ENCODE measurements at regions not wholly inside any gene's neighbourhood (a gene's known extent, or its start where the extent isn't known, plus 50 kb on each side); places are given as distances from the start of the nearest gene placed in this dataset.

- no peak overlapping the region for H3K27ac Mint-ChIP-seq (ENCODE audit: low read depth)
- H3K27me3 Mint-ChIP-seq: peaks cover 80% of the 10 kb centered on the region
- ATAC-seq (replicated peaks; ENCODE audit: extremely low read depth, poor library complexity, severe bottlenecking) (no peak), DNase-seq (ENCODE audit: low spot score in 2 of 2) (no peak)
- H3K36me3 Mint-ChIP-seq (ENCODE audit: insufficient read depth): no peaks in the 10 kb centered on the region
- H3K4me1 Mint-ChIP-seq: no peaks in the 10 kb centered on the region
- peaks cover 6% of the 10 kb centered on the region for H3K9me3 Mint-ChIP-seq
- no peak overlapping the region for H3K4me3 Mint-ChIP-seq
Observed at GRCh38 chr7:38051311-38051710, 126.7 kb upstream of the STARD3NL start.

- Mint-ChIP-seq H3K4me3 (no peak overlapping the region), H3K36me3 (ENCODE audit: insufficient read depth) (no peaks in the 10 kb centered on the region), H3K27me3 (peaks cover 75% of the 10 kb centered on the region), H3K4me1 (no peaks in the 10 kb centered on the region), H3K27ac (ENCODE audit: low read depth) (no peak overlapping the region), H3K9me3 (peaks cover 6% of the 10 kb centered on the region)
- ATAC-seq (replicated peaks; ENCODE audit: extremely low read depth, poor library complexity, severe bottlenecking) (no peak), DNase-seq (ENCODE audit: low spot score in 2 of 2) (no peak)
Observed at GRCh38 chr7:38051786-38052185, 126.3 kb upstream of the STARD3NL start.

- Mint-ChIP-seq H3K9me3 (peaks cover 6% of the 10 kb centered on the region), H3K27me3 (peaks cover 71% of the 10 kb centered on the region), H3K36me3 (ENCODE audit: insufficient read depth) (no peaks in the 10 kb centered on the region), H3K27ac (ENCODE audit: low read depth) (no peak overlapping the region), H3K4me3 (no peak overlapping the region), H3K4me1 (no peaks in the 10 kb centered on the region)
- no peak for DNase-seq (ENCODE audit: low spot score in 2 of 2)
- ATAC-seq (replicated peaks; ENCODE audit: extremely low read depth, poor library complexity, severe bottlenecking): no peak
Observed at GRCh38 chr7:38052786-38053185, 125.3 kb upstream of the STARD3NL start.

- H3K27me3 Mint-ChIP-seq: peaks cover 66% of the 10 kb centered on the region
- ATAC-seq (replicated peaks; ENCODE audit: extremely low read depth, poor library complexity, severe bottlenecking) (no peak), DNase-seq (ENCODE audit: low spot score in 2 of 2) (no peak)
- no peak overlapping the region for H3K27ac Mint-ChIP-seq (ENCODE audit: low read depth)
- H3K4me3 Mint-ChIP-seq: no peak overlapping the region
- H3K4me1 Mint-ChIP-seq: no peaks in the 10 kb centered on the region
- H3K36me3 Mint-ChIP-seq (ENCODE audit: insufficient read depth): no peaks in the 10 kb centered on the region
- H3K9me3 Mint-ChIP-seq: peaks cover 1% of the 10 kb centered on the region
Observed at GRCh38 chr7:38054199-38054598, 123.8 kb upstream of the STARD3NL start.

- ATAC-seq (replicated peaks; ENCODE audit: extremely low read depth, poor library complexity, severe bottlenecking) (no peak), DNase-seq (ENCODE audit: low spot score in 2 of 2) (no peak)
- Mint-ChIP-seq H3K4me1 (no peaks in the 10 kb centered on the region), H3K27me3 (peaks cover 64% of the 10 kb centered on the region), H3K9me3 (no peaks in the 10 kb centered on the region), H3K36me3 (ENCODE audit: insufficient read depth) (no peaks in the 10 kb centered on the region), H3K4me3 (no peak overlapping the region), H3K27ac (ENCODE audit: low read depth) (no peak overlapping the region)
Observed at GRCh38 chr7:38057829-38058228, 120.2 kb upstream of the STARD3NL start.

GRCh38 chr7:38060116-38060515 lies 117.9 kb upstream of the STARD3NL start:
- Mint-ChIP-seq H3K4me1 (no peaks in the 10 kb centered on the region), H3K9me3 (no peaks in the 10 kb centered on the region), H3K27ac (ENCODE audit: low read depth) (no peak overlapping the region), H3K4me3 (no peak overlapping the region), H3K36me3 (ENCODE audit: insufficient read depth) (no peaks in the 10 kb centered on the region), H3K27me3 (peaks cover 66% of the 10 kb centered on the region)
- ATAC-seq (replicated peaks; ENCODE audit: extremely low read depth, poor library complexity, severe bottlenecking) (no peak), DNase-seq (ENCODE audit: low spot score in 2 of 2) (no peak)

- ATAC-seq (replicated peaks; ENCODE audit: extremely low read depth, poor library complexity, severe bottlenecking) (no peak), DNase-seq (ENCODE audit: low spot score in 2 of 2) (no peak)
- no peak overlapping the region for H3K27ac Mint-ChIP-seq (ENCODE audit: low read depth)
- H3K9me3 Mint-ChIP-seq: no peaks in the 10 kb centered on the region
- no peaks in the 10 kb centered on the region for H3K4me1 Mint-ChIP-seq
- no peak overlapping the region for H3K4me3 Mint-ChIP-seq
- no peaks in the 10 kb centered on the region for H3K36me3 Mint-ChIP-seq (ENCODE audit: insufficient read depth)
- peaks cover 66% of the 10 kb centered on the region for H3K27me3 Mint-ChIP-seq
Observed at GRCh38 chr7:38060637-38061036, 117.4 kb upstream of the STARD3NL start.

- H3K4me1 Mint-ChIP-seq: no peaks in the 10 kb centered on the region
- no peaks in the 10 kb centered on the region for H3K36me3 Mint-ChIP-seq (ENCODE audit: insufficient read depth)
- DNase-seq (ENCODE audit: low spot score in 2 of 2): no peak
- no peaks in the 10 kb centered on the region for H3K9me3 Mint-ChIP-seq
- ATAC-seq (replicated peaks; ENCODE audit: extremely low read depth, poor library complexity, severe bottlenecking): no peak
- H3K27me3 Mint-ChIP-seq: peaks cover 70% of the 10 kb centered on the region
- no peak overlapping the region for H3K27ac Mint-ChIP-seq (ENCODE audit: low read depth)
- H3K4me3 Mint-ChIP-seq: no peak overlapping the region
Observed at GRCh38 chr7:38066391-38066790, 111.7 kb upstream of the STARD3NL start.

- H3K9me3 Mint-ChIP-seq: no peaks in the 10 kb centered on the region
Observed at GRCh38 chr7:38068461-38068860, 109.6 kb upstream of the STARD3NL start.

GRCh38 chr7:38069052-38069451 lies 109.0 kb upstream of the STARD3NL start:
- no peak for DNase-seq (ENCODE audit: low spot score in 2 of 2)
- no peak for ATAC-seq (replicated peaks; ENCODE audit: extremely low read depth, poor library complexity, severe bottlenecking)
- Mint-ChIP-seq H3K4me3 (no peak overlapping the region), H3K27me3 (peaks cover 64% of the 10 kb centered on the region), H3K36me3 (ENCODE audit: insufficient read depth) (no peaks in the 10 kb centered on the region), H3K9me3 (no peaks in the 10 kb centered on the region), H3K27ac (ENCODE audit: low read depth) (no peak overlapping the region), H3K4me1 (no peaks in the 10 kb centered on the region)

More at GRCh38 chr7:38068461-38068860, 109.6 kb upstream of the STARD3NL start:
- Mint-ChIP-seq H3K4me3 (no peak overlapping the region), H3K36me3 (ENCODE audit: insufficient read depth) (no peaks in the 10 kb centered on the region), H3K4me1 (no peaks in the 10 kb centered on the region), H3K27ac (ENCODE audit: low read depth) (no peak overlapping the region), H3K27me3 (peaks cover 64% of the 10 kb centered on the region)
- no peak for ATAC-seq (replicated peaks; ENCODE audit: extremely low read depth, poor library complexity, severe bottlenecking)
- no peak for DNase-seq (ENCODE audit: low spot score in 2 of 2)

GRCh38 chr7:38070718-38071117 lies 107.3 kb upstream of the STARD3NL start:
- ATAC-seq (replicated peaks; ENCODE audit: extremely low read depth, poor library complexity, severe bottlenecking) (no peak), DNase-seq (ENCODE audit: low spot score in 2 of 2) (no peak)
- H3K9me3 Mint-ChIP-seq: no peaks in the 10 kb centered on the region
- no peak overlapping the region for H3K4me3 Mint-ChIP-seq
- H3K27ac Mint-ChIP-seq (ENCODE audit: low read depth): no peak overlapping the region
- peaks cover 3% of the 10 kb centered on the region for H3K36me3 Mint-ChIP-seq (ENCODE audit: insufficient read depth)
- peaks cover 64% of the 10 kb centered on the region for H3K27me3 Mint-ChIP-seq
- H3K4me1 Mint-ChIP-seq: no peaks in the 10 kb centered on the region

- ATAC-seq (replicated peaks; ENCODE audit: extremely low read depth, poor library complexity, severe bottlenecking): no peak
- H3K4me3 Mint-ChIP-seq: no peak overlapping the region
- H3K4me1 Mint-ChIP-seq: no peaks in the 10 kb centered on the region
- H3K36me3 Mint-ChIP-seq (ENCODE audit: insufficient read depth): no peaks in the 10 kb centered on the region
- no peak overlapping the region for H3K27ac Mint-ChIP-seq (ENCODE audit: low read depth)
- H3K9me3 Mint-ChIP-seq: no peaks in the 10 kb centered on the region
- H3K27me3 Mint-ChIP-seq: peaks cover 58% of the 10 kb centered on the region
- DNase-seq (ENCODE audit: low spot score in 2 of 2): no peak
Observed at GRCh38 chr7:38086857-38087256, 91.2 kb upstream of the STARD3NL start.

- ATAC-seq (replicated peaks; ENCODE audit: extremely low read depth, poor library complexity, severe bottlenecking): no peak
- no peaks in the 10 kb centered on the region for H3K4me1 Mint-ChIP-seq
- DNase-seq (ENCODE audit: low spot score in 2 of 2): no peak
- peaks cover 6% of the 10 kb centered on the region for H3K9me3 Mint-ChIP-seq
- H3K36me3 Mint-ChIP-seq (ENCODE audit: insufficient read depth): no peaks in the 10 kb centered on the region
- H3K4me3 Mint-ChIP-seq: no peak overlapping the region
- H3K27ac Mint-ChIP-seq (ENCODE audit: low read depth): no peak overlapping the region
- peaks cover 24% of the 10 kb centered on the region for H3K27me3 Mint-ChIP-seq
Observed at GRCh38 chr7:38102507-38102906, 75.5 kb upstream of the STARD3NL start.

Measured in central memory CD8-positive, alpha-beta T cell (primary cell).